GM12865 (cell line): ENCODE measurements at regions not wholly inside any gene's neighbourhood (a gene's known extent, or its start where the extent isn't known, plus 50 kb on each side); places are given as distances from the start of the nearest gene placed in this dataset.

ENCODE experiments used
- DNase-seq: peaks from one replicate; pipeline ENCODE4 v3.0.0; 2010; ENCODE audit warnings: low read depth
- H3K4me3 ChIP-seq: 2 replicates; pipeline ENCODE4 v1.5.1; 2011; ENCODE audit warnings: mild to moderate bottlenecking, low read depth, low read length, control low read depth
- CTCF ChIP-seq: IDR thresholded peaks from 2 replicates; pipeline ENCODE4 v1.5.1; 2011; ENCODE audit warnings: low read length, control low read depth, low read depth, inconsistent platforms; ENCODE audit not compliant: insufficient read depth; ENCODE audit errors: missing control alignments

DNA sequence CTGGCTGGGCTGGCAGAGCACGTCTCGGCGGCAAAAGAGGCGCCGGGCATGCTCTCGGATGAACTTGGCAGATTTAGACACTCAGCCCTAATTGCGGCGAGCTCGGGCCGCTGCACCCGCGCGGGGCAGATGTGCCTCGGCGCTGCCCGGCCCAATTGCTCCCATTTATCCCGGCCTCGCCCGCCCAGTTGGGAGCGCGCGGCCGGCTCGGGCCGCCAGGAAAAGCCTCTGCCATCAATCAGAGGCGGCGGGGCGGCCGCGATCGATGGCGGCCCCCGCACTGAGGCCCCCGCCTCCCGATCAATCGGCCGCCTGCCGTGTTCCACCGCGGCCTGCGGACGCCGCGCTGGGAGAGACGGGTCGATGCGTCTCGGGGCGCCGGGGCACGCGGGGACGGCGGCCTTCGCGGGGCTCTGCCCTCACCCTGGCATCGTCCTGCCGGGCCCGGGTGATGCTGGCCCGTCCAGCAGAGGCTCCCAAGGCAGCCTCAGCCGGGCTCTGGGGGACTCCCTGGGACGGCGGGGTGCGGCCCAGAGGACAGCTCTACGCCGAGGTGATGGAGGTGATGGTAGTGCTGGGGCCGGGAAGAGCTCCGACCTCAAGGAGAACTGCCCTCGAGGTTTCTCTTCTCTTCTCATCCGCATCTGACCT, 200.9 kb upstream of the N4BP1 start:
- DNase-seq: no peak
- no peak overlapping the region for H3K4me3 ChIP-seq
- no peak for TF ChIP-seq CTCF

GRCh38 chr16:48810436-48810802, 200.4 kb upstream of the N4BP1 start:
- TF ChIP-seq CTCF: no peak
- H3K4me3 ChIP-seq: no peak overlapping the region
- no peak for DNase-seq

DNA sequence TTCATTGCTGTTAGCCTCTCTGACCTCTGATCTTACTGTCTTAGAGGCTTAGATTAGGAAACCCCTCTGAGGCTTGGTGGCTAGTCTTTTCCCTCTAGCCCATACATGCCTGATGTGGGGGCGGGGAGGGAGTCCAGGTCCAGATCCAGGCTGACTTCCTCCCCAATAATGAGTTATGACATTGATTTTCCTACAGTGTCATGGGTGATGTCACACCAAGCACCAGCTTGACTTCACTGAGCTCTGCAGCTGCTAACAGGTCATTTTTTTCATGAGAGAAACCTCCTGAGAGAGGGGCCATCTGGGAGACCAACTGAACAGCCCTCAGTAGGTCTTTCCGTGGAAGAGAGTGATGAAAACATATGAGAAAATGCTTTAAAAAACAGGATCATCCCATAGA, 180.2 kb upstream of the N4BP1 start:
- no peak for DNase-seq
- H3K4me3 ChIP-seq: no peak overlapping the region

DNA sequence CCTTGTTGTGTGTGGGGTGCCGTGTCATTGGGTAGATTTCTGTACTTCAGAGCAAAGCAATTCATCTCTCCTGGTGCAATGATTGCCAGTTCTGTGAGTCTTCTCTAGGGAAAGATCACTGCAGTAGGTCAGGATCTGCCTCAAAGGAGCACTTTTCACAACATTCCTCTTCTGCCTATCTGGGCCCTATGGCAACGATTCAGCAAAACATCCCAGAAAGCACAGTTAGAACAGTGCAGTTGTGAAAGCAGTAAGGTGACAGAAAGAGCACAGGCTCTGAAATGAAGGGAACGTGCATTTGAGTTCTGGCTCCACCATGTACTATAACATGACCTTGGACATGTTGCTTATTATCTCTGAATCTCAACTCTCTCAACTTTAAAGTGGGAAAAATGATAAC, 178.5 kb upstream of the N4BP1 start:
- no peak overlapping the region for H3K4me3 ChIP-seq
- TF ChIP-seq CTCF: no peak
- no peak for DNase-seq

More for the DNA sequence above, 180.2 kb upstream of the N4BP1 start:
- TF ChIP-seq CTCF: no peak

GRCh38 chr16:48745541-48745940, 135.6 kb upstream of the N4BP1 start:
- TF ChIP-seq CTCF: no peak
- no peak overlapping the region for H3K4me3 ChIP-seq
- DNase-seq: no peak

GRCh38 chr16:48740964-48741363, 131.0 kb upstream of the N4BP1 start:
- no peak for DNase-seq
- no peak for TF ChIP-seq CTCF
- H3K4me3 ChIP-seq: no peak overlapping the region

- H3K4me3 ChIP-seq: no peak overlapping the region
- TF ChIP-seq CTCF: no peak
- DNase-seq: no peak
Measured at GRCh38 chr16:48734220-48734619, 124.2 kb upstream of the N4BP1 start.
